Keratinocyte (primary cell): ENCODE measurements at regions not wholly inside any gene's neighbourhood (a gene's known extent, or its start where the extent isn't known, plus 50 kb on each side); places are given as distances from the start of the nearest gene placed in this dataset.

Experiments
- DNase-seq: peaks from one replicate; pipeline ENCODE4 v3.0.0-alpha.2; 2011; ENCODE audit warnings: low read depth, missing footprints, low spot score
- FAIRE-seq: peaks from 2 replicates; lab custom pipeline; 2011; peaks lifted over from hg19 to GRCh38; lab: Jason Lieb, UNC
- H2AFZ ChIP-seq: 2 replicates; pipeline ENCODE4 v1.6.0; 2012; ENCODE audit warnings: low read length, control low read depth, inconsistent platforms; ENCODE audit not compliant: control insufficient read depth
- H3K27ac ChIP-seq: 2 replicates; pipeline ENCODE4 v1.5.1; 2011; ENCODE audit warnings: low read length; ENCODE audit not compliant: control insufficient read depth, insufficient read depth
- H3K27me3 ChIP-seq: 3 replicates; pipeline ENCODE4 v1.6.0; 2011; ENCODE audit warnings: low read length; ENCODE audit not compliant: control insufficient read depth, insufficient read depth; ENCODE audit errors: extremely low read depth
- H3K36me3 ChIP-seq, 2 experiments: 2 replicates in 1 of 2; 3 replicates in 1 of 2; pipeline ENCODE4 v1.5.1; 2011; ENCODE audit warnings: low read length in 2 of 2, mild to moderate bottlenecking in 1 of 2; ENCODE audit not compliant: control insufficient read depth in 2 of 2, insufficient read depth in 2 of 2; ENCODE audit errors: extremely low read depth in 1 of 2
- H3K4me1 ChIP-seq: 3 replicates; pipeline ENCODE4 v1.5.1; 2011; ENCODE audit warnings: low read length; ENCODE audit not compliant: control insufficient read depth, insufficient read depth; ENCODE audit errors: extremely low read depth
- H3K4me2 ChIP-seq: 3 replicates; pipeline ENCODE4 v1.6.0; 2011; ENCODE audit warnings: low read depth, low read length; ENCODE audit not compliant: control insufficient read depth, insufficient read depth; ENCODE audit errors: extremely low read depth
- H3K4me3 ChIP-seq, 3 experiments: fragments of 200-600 bp in 1 of 3; sonication (generic) in 1 of 3; 2 replicates in 2 of 3; 3 replicates in 1 of 3; pipeline ENCODE4 v1.5.1; 2011 to 2016; ENCODE audit warnings: low read length in 3 of 3, mild to moderate bottlenecking in 3 of 3, control low read depth in 2 of 3, inconsistent platforms in 1 of 3, low read depth in 1 of 3, mixed read lengths in 1 of 3, mixed run types in 1 of 3, moderate library complexity in 1 of 3; ENCODE audit not compliant: control insufficient read depth in 2 of 3, insufficient read depth in 2 of 3; ENCODE audit errors: extremely low read depth in 1 of 3
- H3K79me2 ChIP-seq: 2 replicates; pipeline ENCODE4 v1.6.0; 2012; ENCODE audit warnings: low read length; ENCODE audit not compliant: control insufficient read depth, insufficient read depth
- H3K9ac ChIP-seq: 3 replicates; pipeline ENCODE4 v1.6.0; 2011; ENCODE audit warnings: low read length; ENCODE audit not compliant: control insufficient read depth, insufficient read depth; ENCODE audit errors: extremely low read depth
- H3K9me1 ChIP-seq: 3 replicates; pipeline ENCODE4 v1.6.0; 2011; ENCODE audit warnings: low read length; ENCODE audit not compliant: control insufficient read depth, insufficient read depth; ENCODE audit errors: extremely low read depth
- H3K9me3 ChIP-seq: 2 replicates; pipeline ENCODE4 v1.5.1; 2012; ENCODE audit warnings: low read depth, low read length; ENCODE audit not compliant: control insufficient read depth
- H4K20me1 ChIP-seq: 3 replicates; pipeline ENCODE4 v1.6.0; 2011; ENCODE audit warnings: low read length; ENCODE audit not compliant: control insufficient read depth, insufficient read depth; ENCODE audit errors: extremely low read depth
- EZH2 ChIP-seq: IDR thresholded peaks from one replicate; pipeline ENCODE4 v1.6.1; 2012; ENCODE audit warnings: inconsistent platforms, mild to moderate bottlenecking, low read length, moderate library complexity
- dilution Hi-C: fragments of 300-500 bp; cut with MboI; formaldehyde crosslinking; loops from one replicate; pipeline ENCODE4 v1.7.0; 2020; ENCODE audit warnings: low sequenced_read_pairs; ENCODE audit not compliant: extremely low pct_ligation_motif_present
- TF ChIP-seq, protein P1 (sequence below), 3 experiments: IDR thresholded peaks in 1 of 3; conservative IDR thresholded peaks in 1 of 3; optimal IDR thresholded peaks in 1 of 3; 2 replicates in 2 of 3; 3 replicates in 1 of 3; pipeline versions ENCODE3 to v1.5.1; 2011; ENCODE audit warnings: low read length in 3 of 3, mild to moderate bottlenecking in 3 of 3, moderate library complexity in 2 of 3, control low read depth in 1 of 3, inconsistent platforms in 1 of 3; ENCODE audit not compliant: insufficient read depth in 2 of 3; ENCODE audit errors: extremely low read depth in 1 of 3

DNA sequence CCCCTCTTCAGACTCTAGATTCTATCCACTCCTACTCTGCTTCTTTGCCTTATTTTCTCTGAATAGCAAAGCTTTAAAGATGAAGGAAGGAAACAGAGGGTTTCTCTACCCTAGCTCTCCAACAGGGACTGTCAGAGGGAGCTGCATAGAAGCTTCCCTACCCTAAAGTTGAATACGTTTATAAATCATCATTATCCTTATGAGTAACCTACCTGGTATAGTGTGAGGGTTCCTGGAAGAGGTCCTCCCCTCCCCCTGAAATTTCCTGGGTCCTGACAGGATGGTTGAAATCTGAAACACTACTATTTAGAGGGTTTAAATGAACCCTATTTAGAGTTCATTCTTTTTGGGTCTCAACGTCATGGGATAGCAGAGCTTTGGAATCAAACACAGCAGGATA, 187.0 kb upstream of the RBPJ start:
- Histone ChIP-seq H3K9me1 (no peaks in the 10 kb centered on the region), H4K20me1 (no peaks in the 10 kb centered on the region), H3K4me3 (no peak overlapping the region), H3K27ac (no peak overlapping the region), H3K27me3 (peaks cover 3% of the 10 kb centered on the region), H3K9me3 (no peaks in the 10 kb centered on the region), H3K4me2 (no peak overlapping the region), H3K9ac (no peak overlapping the region), H3K36me3 (no peaks in the 10 kb centered on the region), H3K4me1 (no peaks in the 10 kb centered on the region), H3K79me2 (no peaks in the 10 kb centered on the region), H2AFZ (no peak overlapping the region)
- no peak for TF ChIP-seq EZH2
- TF ChIP-seq, protein P1, sequence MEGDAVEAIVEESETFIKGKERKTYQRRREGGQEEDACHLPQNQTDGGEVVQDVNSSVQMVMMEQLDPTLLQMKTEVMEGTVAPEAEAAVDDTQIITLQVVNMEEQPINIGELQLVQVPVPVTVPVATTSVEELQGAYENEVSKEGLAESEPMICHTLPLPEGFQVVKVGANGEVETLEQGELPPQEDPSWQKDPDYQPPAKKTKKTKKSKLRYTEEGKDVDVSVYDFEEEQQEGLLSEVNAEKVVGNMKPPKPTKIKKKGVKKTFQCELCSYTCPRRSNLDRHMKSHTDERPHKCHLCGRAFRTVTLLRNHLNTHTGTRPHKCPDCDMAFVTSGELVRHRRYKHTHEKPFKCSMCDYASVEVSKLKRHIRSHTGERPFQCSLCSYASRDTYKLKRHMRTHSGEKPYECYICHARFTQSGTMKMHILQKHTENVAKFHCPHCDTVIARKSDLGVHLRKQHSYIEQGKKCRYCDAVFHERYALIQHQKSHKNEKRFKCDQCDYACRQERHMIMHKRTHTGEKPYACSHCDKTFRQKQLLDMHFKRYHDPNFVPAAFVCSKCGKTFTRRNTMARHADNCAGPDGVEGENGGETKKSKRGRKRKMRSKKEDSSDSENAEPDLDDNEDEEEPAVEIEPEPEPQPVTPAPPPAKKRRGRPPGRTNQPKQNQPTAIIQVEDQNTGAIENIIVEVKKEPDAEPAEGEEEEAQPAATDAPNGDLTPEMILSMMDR (optimal IDR thresholded peaks at IDR 0.05 in 1 of 3, IDR thresholded peaks at IDR 0.05 in 1 of 3, conservative IDR thresholded peaks at IDR 0.05 in 1 of 3; ENCODE audit: extremely low read depth in 1 of 3, insufficient read depth in 2 of 3, low read length in 3 of 3) = no peak
- DNase-seq = no peak
- no peak for FAIRE-seq
- dilution Hi-C loops = no loop called here

DNA sequence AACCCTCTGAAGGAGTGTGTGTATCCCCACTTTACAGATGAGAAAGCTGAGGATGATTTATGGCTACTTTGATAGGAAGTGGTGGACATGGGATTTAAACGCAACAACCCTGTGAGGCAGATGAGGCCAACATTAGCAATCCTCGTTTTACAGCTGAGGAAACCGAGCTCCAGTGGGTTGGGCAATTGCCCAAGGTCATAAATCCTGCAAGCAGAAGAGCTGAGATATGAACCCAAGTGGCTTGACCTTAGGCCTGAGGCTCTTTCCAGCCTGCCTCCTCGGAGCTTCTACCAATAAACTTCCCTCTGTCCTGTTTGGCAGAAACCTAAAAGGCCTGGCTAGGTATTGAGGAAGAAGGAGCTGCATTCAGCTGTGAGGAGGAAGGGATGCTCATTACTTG, 185.5 kb upstream of the RBPJ start:
- Histone ChIP-seq H3K9me3 (no peaks in the 10 kb centered on the region), H2AFZ (no peak overlapping the region), H3K9ac (no peak overlapping the region), H4K20me1 (no peaks in the 10 kb centered on the region), H3K4me2 (no peak overlapping the region), H3K4me1 (no peaks in the 10 kb centered on the region), H3K9me1 (no peaks in the 10 kb centered on the region), H3K79me2 (no peaks in the 10 kb centered on the region), H3K27me3 (peaks cover 3% of the 10 kb centered on the region), H3K4me3 (no peak overlapping the region), H3K36me3 (no peaks in the 10 kb centered on the region), H3K27ac (no peak overlapping the region)
- TF ChIP-seq, protein P1 (optimal IDR thresholded peaks at IDR 0.05 in 1 of 3, IDR thresholded peaks at IDR 0.05 in 1 of 3, conservative IDR thresholded peaks at IDR 0.05 in 1 of 3; ENCODE audit: extremely low read depth in 1 of 3, insufficient read depth in 2 of 3, low read length in 3 of 3) = no peak
- TF ChIP-seq EZH2 = no peak
- no peak for FAIRE-seq
- dilution Hi-C loops = no loop called here
- DNase-seq = no peak
